ENCODE measurements at regions not wholly inside any gene's neighbourhood (a gene's known extent, or its start where the extent isn't known, plus 50 kb on each side); places are given as distances from the start of the nearest gene placed in this dataset.

- H3K9ac ChIP-seq, result no peak overlapping the region
- peaks cover 2% of the 10 kb centered on the region for H3K9me3 Mint-ChIP-seq
- peaks cover 18% of the 10 kb centered on the region for H3K4me1 Mint-ChIP-seq
- DNase-seq (ENCODE audit: low spot score), result no peak
- H3K9me3 ChIP-seq (ENCODE audit: low read depth), result no peaks in the 10 kb centered on the region
- H3F3A ChIP-seq (ENCODE audit: low read depth), result no peaks in the 10 kb centered on the region
- H3K4me1 ChIP-seq, result no peaks in the 10 kb centered on the region
- no peak overlapping the region for H3K4me2 ChIP-seq
- no peak overlapping the region for H3K27ac Mint-ChIP-seq
- H4K20me1 ChIP-seq (ENCODE audit: low read depth), result no peaks in the 10 kb centered on the region
- no peak overlapping the region for H3K4me3 Mint-ChIP-seq
- no peaks in the 10 kb centered on the region for H3K36me3 ChIP-seq
- H3K36me3 Mint-ChIP-seq, result no peaks in the 10 kb centered on the region
- no peak overlapping the region for H3K4me3 ChIP-seq
- H3K27ac ChIP-seq, result no peak overlapping the region
- H3K27me3 ChIP-seq, result no peaks in the 10 kb centered on the region
- no peaks in the 10 kb centered on the region for H3K79me2 ChIP-seq (ENCODE audit: low read depth)
- H2AFZ ChIP-seq (replicated peaks), result no peak overlapping the region
- peaks cover 11% of the 10 kb centered on the region for H3K27me3 Mint-ChIP-seq (ENCODE audit: insufficient read depth, low read depth)
- TF ChIP-seq EZH2 (IDR thresholded peaks at IDR 0.05) (no peak), EZH2phosphoT487 (IDR thresholded peaks at IDR 0.05) (no peak), CTCF (IDR thresholded peaks at IDR 0.05) (no peak)
Observed at GRCh38 chr21:41638201-41638790, 128.6 kb downstream of the RIPK4 start.

GRCh38 chr21:41636636-41637630 lies 129.0 kb upstream of the TMPRSS2 start:
- peaks cover 10% of the 10 kb centered on the region for H3K4me1 Mint-ChIP-seq
- TF ChIP-seq CTCF (IDR thresholded peaks at IDR 0.05) (no peak), EZH2 (IDR thresholded peaks at IDR 0.05) (no peak), EZH2phosphoT487 (IDR thresholded peaks at IDR 0.05) (no peak)

GRCh38 chr21:41635874-41636273 lies 127.9 kb upstream of the TMPRSS2 start:
- no peak overlapping the region for H3K4me2 ChIP-seq
- H3K4me3 ChIP-seq, result no peak overlapping the region
- Mint-ChIP-seq H3K27me3 (ENCODE audit: insufficient read depth, low read depth) (peaks cover 9% of the 10 kb centered on the region), H3K9me3 (peaks cover 2% of the 10 kb centered on the region), H3K4me1 (peaks cover 6% of the 10 kb centered on the region), H3K36me3 (peaks cover 2% of the 10 kb centered on the region), H3K27ac (no peak overlapping the region), H3K4me3 (no peak overlapping the region)
- TF ChIP-seq EZH2phosphoT487 (IDR thresholded peaks at IDR 0.05) (no peak), CTCF (IDR thresholded peaks at IDR 0.05) (no peak), EZH2 (IDR thresholded peaks at IDR 0.05) (no peak)
- no peaks in the 10 kb centered on the region for H4K20me1 ChIP-seq (ENCODE audit: low read depth)
- H3F3A ChIP-seq (ENCODE audit: low read depth), result no peaks in the 10 kb centered on the region
- no peak overlapping the region for H2AFZ ChIP-seq (replicated peaks)
- H3K9me3 ChIP-seq (ENCODE audit: low read depth), result no peaks in the 10 kb centered on the region
- H3K36me3 ChIP-seq, result no peaks in the 10 kb centered on the region
- H3K27ac ChIP-seq, result no peak overlapping the region
- H3K9ac ChIP-seq, result no peak overlapping the region
- DNase-seq (ENCODE audit: low spot score), result no peak
- H3K27me3 ChIP-seq, result no peaks in the 10 kb centered on the region
- no peaks in the 10 kb centered on the region for H3K4me1 ChIP-seq
- no peaks in the 10 kb centered on the region for H3K79me2 ChIP-seq (ENCODE audit: low read depth)

More at GRCh38 chr21:41636636-41637630, 129.0 kb upstream of the TMPRSS2 start:
- no peaks in the 10 kb centered on the region for H3K27me3 ChIP-seq
- Mint-ChIP-seq H3K4me3 (no peak overlapping the region), H3K27ac (no peak overlapping the region), H3K9me3 (peaks cover 2% of the 10 kb centered on the region), H3K27me3 (ENCODE audit: insufficient read depth, low read depth) (peaks cover 5% of the 10 kb centered on the region), H3K36me3 (no peaks in the 10 kb centered on the region)
- H3K36me3 ChIP-seq, result no peaks in the 10 kb centered on the region
- no peak for DNase-seq (ENCODE audit: low spot score)
- H4K20me1 ChIP-seq (ENCODE audit: low read depth), result no peaks in the 10 kb centered on the region
- no peak overlapping the region for H2AFZ ChIP-seq (replicated peaks)
- no peaks in the 10 kb centered on the region for H3K79me2 ChIP-seq (ENCODE audit: low read depth)
- no peaks in the 10 kb centered on the region for H3F3A ChIP-seq (ENCODE audit: low read depth)
- no peak overlapping the region for H3K9ac ChIP-seq
- H3K4me2 ChIP-seq, result no peak overlapping the region
- no peak overlapping the region for H3K27ac ChIP-seq
- H3K4me1 ChIP-seq, result no peaks in the 10 kb centered on the region
- H3K9me3 ChIP-seq (ENCODE audit: low read depth), result no peaks in the 10 kb centered on the region
- no peak overlapping the region for H3K4me3 ChIP-seq

All from neural progenitor cell (in vitro differentiated cells).